PC-3 (cell line): ENCODE measurements at regions not wholly inside any gene's neighbourhood (a gene's known extent, or its start where the extent isn't known, plus 50 kb on each side); places are given as distances from the start of the nearest gene placed in this dataset.

Experiments
- ATAC-seq: fragments of 200-7000 bp; cut with Tn5 transposase; 2 replicates; pipeline ENCODE4 v1.9.1; 2020; ENCODE audit warnings: mild to moderate bottlenecking, moderate library complexity
- BruUV-seq: library from RNA; stranded (reverse); fragments of 400-500 nt; replicated peaks from 2 replicates; lab custom pipeline; 2021; lab: Mats Ljungman, UMichigan
- CTCF ChIA-PET: fragments of 300-600 bp; sonication (Branson Sonifier 250); formaldehyde crosslinking; loops from one replicate; lab custom pipeline; 2022; ENCODE audit warnings: antibody characterized with exemption; lab: Charles Lee
- POLR2A ChIA-PET: fragments of 300-600 bp; sonication (Branson Sonifier 250); formaldehyde crosslinking; loops from one replicate; lab custom pipeline; 2022; ENCODE audit warnings: antibody characterized with exemption; ENCODE audit not compliant: unreplicated experiment; lab: Charles Lee
- DNase-seq: peaks from one replicate; pipeline ENCODE4 v3.0.0-alpha.2; 2015
- H2AFZ ChIP-seq: fragments of 300-600 bp; sonication (generic); 2 replicates; pipeline ENCODE4 v1.6.0; 2016; ENCODE audit warnings: antibody characterized with exemption, low read length
- H3F3A ChIP-seq: fragments of 300-600 bp; sonication (generic); one replicate; pipeline ENCODE4 v1.6.0; 2017; ENCODE audit warnings: antibody characterized with exemption, low read length, control low read depth, mild to moderate bottlenecking; ENCODE audit not compliant: unreplicated experiment
- H3K27ac ChIP-seq: fragments of 300-600 bp; sonication (generic); 2 replicates; pipeline ENCODE4 v1.5.1; 2016; ENCODE audit warnings: mild to moderate bottlenecking, low read length
- H3K27me3 ChIP-seq: fragments of 300-600 bp; sonication (generic); 2 replicates; pipeline ENCODE4 v1.6.1; 2016; ENCODE audit warnings: low read length, mixed read lengths
- H3K36me3 ChIP-seq: fragments of 300-600 bp; sonication (generic); 2 replicates; pipeline ENCODE4 v1.6.1; 2016; ENCODE audit warnings: low read depth, mixed run types, low read length, mixed read lengths
- H3K4me1 ChIP-seq: fragments of 300-600 bp; sonication (generic); 2 replicates; pipeline ENCODE4 v1.5.1; 2016; ENCODE audit warnings: low read length; ENCODE audit not compliant: insufficient read depth
- H3K4me2 ChIP-seq: fragments of 300-600 bp; sonication (generic); 2 replicates; pipeline ENCODE4 v1.6.0; 2016; ENCODE audit warnings: low read length
- H3K4me3 ChIP-seq: fragments of 300-600 bp; sonication (generic); 2 replicates; pipeline ENCODE4 v1.5.1; 2016; ENCODE audit warnings: mild to moderate bottlenecking, low read length, mixed read lengths
- H3K79me2 ChIP-seq: fragments of 300-600 bp; sonication (generic); 2 replicates; pipeline ENCODE4 v1.6.1; 2017; ENCODE audit warnings: low read length, mixed read lengths
- H3K9ac ChIP-seq: fragments of 300-600 bp; sonication (generic); 2 replicates; pipeline ENCODE4 v1.6.0; 2016; ENCODE audit warnings: mild to moderate bottlenecking, low read length
- H3K9me2 ChIP-seq: fragments of 300-600 bp; sonication (generic); replicated peaks from 2 replicates; pipeline ENCODE4 v1.6.1; 2016; ENCODE audit warnings: mixed run types, low read length, mixed read lengths
- H3K9me3 ChIP-seq: fragments of 300-600 bp; sonication (generic); 2 replicates; pipeline ENCODE4 v1.6.1; 2016; ENCODE audit warnings: low read length, mixed read lengths
- H4K20me1 ChIP-seq: fragments of 300-600 bp; sonication (generic); 2 replicates; pipeline ENCODE4 v1.6.1; 2016; ENCODE audit warnings: low read length, mixed read lengths
- CTCF ChIP-seq: fragments of 300-600 bp; sonication (generic); conservative IDR thresholded peaks from 2 replicates; pipeline ENCODE4 v1.5.1; 2017; ENCODE audit warnings: antibody characterized with exemption, low read depth, mild to moderate bottlenecking, low read length
- EZH2 ChIP-seq: fragments of 300-600 bp; sonication (generic); IDR thresholded peaks from one replicate; pipeline ENCODE4 v1.6.1; 2017; ENCODE audit warnings: antibody characterized with exemption, mild to moderate bottlenecking, low read length; ENCODE audit not compliant: unreplicated experiment
- EZH2phosphoT487 ChIP-seq: fragments of 300-600 bp; sonication (generic); IDR thresholded peaks from 2 replicates; pipeline ENCODE4 v1.6.1; 2018; ENCODE audit warnings: mild to moderate bottlenecking, antibody characterized with exemption, low read length, borderline replicate concordance
- intact Hi-C: fragments of 100-400 bp; cut with micrococcal nuclease; formaldehyde crosslinking; loops from 2 replicates; pipeline ENCODE4 v1.9.0; 2023

GRCh38 chr3:170644711-170645110, 58.8 kb upstream of the SLC7A14 start:
- Histone ChIP-seq H3K9me2 (no peaks in the 10 kb centered on the region), H3K4me1 (no peaks in the 10 kb centered on the region), H3K27ac (no peak overlapping the region), H3K9ac (no peak overlapping the region), H3K9me3 (no peaks in the 10 kb centered on the region), H3K4me3 (no peak overlapping the region), H4K20me1 (no peaks in the 10 kb centered on the region), H2AFZ (no peak overlapping the region), H3K36me3 (no peaks in the 10 kb centered on the region), H3K79me2 (no peaks in the 10 kb centered on the region), H3F3A (no peaks in the 10 kb centered on the region), H3K27me3 (no peaks in the 10 kb centered on the region), H3K4me2 (no peak overlapping the region)
- ATAC-seq (no peak), DNase-seq (no peak)
- BruUV-seq: no TSS peak
- ChIA-PET POLR2A (no interaction called here), CTCF (no interaction called here)
- TF ChIP-seq EZH2phosphoT487 (no peak), CTCF (no peak), EZH2 (no peak)
- intact Hi-C loops: no loop called here

GRCh38 chr3:170643831-170644230, 58.0 kb upstream of the SLC7A14 start:
- Histone ChIP-seq H3F3A (no peaks in the 10 kb centered on the region), H4K20me1 (no peaks in the 10 kb centered on the region), H3K9me2 (no peaks in the 10 kb centered on the region), H3K9me3 (no peaks in the 10 kb centered on the region), H3K79me2 (no peaks in the 10 kb centered on the region), H3K4me2 (no peak overlapping the region), H3K27me3 (no peaks in the 10 kb centered on the region), H3K9ac (no peak overlapping the region), H2AFZ (no peak overlapping the region), H3K4me1 (no peaks in the 10 kb centered on the region), H3K27ac (no peak overlapping the region), H3K36me3 (no peaks in the 10 kb centered on the region), H3K4me3 (no peak overlapping the region)
- no TSS peak for BruUV-seq
- intact Hi-C loops: no loop called here
- ATAC-seq: no peak
- no peak for DNase-seq
- ChIA-PET POLR2A (no interaction called here), CTCF (no interaction called here)
- TF ChIP-seq EZH2phosphoT487: no peak
- no peak for TF ChIP-seq CTCF
- no peak for TF ChIP-seq EZH2

- TF ChIP-seq CTCF: no peak
- TF ChIP-seq EZH2phosphoT487: no peak
- no peak for TF ChIP-seq EZH2
- no peak overlapping the region for H3K4me2 ChIP-seq
- POLR2A ChIA-PET: no interaction called here
- no peaks in the 10 kb centered on the region for H3K9me2 ChIP-seq
- no peak overlapping the region for H3K4me3 ChIP-seq
- no peaks in the 10 kb centered on the region for H3K79me2 ChIP-seq
- H3K27ac ChIP-seq: no peak overlapping the region
- no peak for ATAC-seq
- H3K4me1 ChIP-seq: no peaks in the 10 kb centered on the region
- no peaks in the 10 kb centered on the region for H4K20me1 ChIP-seq
- H3F3A ChIP-seq: no peaks in the 10 kb centered on the region
- H3K9me3 ChIP-seq: no peaks in the 10 kb centered on the region
- no peak overlapping the region for H2AFZ ChIP-seq
- H3K27me3 ChIP-seq: no peaks in the 10 kb centered on the region
- CTCF ChIA-PET: no interaction called here
- no peak overlapping the region for H3K9ac ChIP-seq
- BruUV-seq: no TSS peak
- no peak for DNase-seq
- H3K36me3 ChIP-seq: no peaks in the 10 kb centered on the region
- intact Hi-C loops: no loop called here
Measured at GRCh38 chr3:170642882-170643601, 57.2 kb upstream of the SLC7A14 start.
